ENCODE measurements at regions not wholly inside any gene's neighbourhood (a gene's known extent, or its start where the extent isn't known, plus 50 kb on each side); places are given as distances from the start of the nearest gene placed in this dataset.

DNA sequence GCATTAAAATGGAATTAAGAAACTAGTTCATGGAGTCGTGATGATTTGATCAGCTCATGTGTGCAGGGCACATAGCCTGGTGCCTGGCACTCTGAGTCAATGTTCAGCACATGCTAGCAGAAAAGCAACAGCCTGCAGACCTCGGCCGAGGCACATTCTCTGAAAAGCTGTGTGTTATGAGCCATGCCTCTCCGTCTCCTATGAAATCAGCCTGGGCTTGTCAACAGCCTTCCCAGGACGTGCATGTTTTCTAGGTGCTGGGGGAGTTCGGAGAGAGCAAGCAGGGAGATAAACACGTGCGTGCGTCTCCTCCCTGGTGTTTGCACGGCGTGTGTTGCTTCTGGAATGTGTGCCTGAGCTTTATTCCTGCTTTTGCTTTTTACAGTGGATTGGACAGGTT, 207.8 kb upstream of the KCNG1 start:
- Histone ChIP-seq H3K36me3 (no peaks in the 10 kb centered on the region), H3K4me3 (no peak overlapping the region), H3K4me1 (no peaks in the 10 kb centered on the region), H3K27ac (no peak overlapping the region), H3K27me3 (ENCODE audit: low read depth) (peaks cover 17% of the 10 kb centered on the region), H3K9me3 (no peaks in the 10 kb centered on the region)
- DNase-seq (no peak), ATAC-seq (no peak)
- TF ChIP-seq, protein P1, sequence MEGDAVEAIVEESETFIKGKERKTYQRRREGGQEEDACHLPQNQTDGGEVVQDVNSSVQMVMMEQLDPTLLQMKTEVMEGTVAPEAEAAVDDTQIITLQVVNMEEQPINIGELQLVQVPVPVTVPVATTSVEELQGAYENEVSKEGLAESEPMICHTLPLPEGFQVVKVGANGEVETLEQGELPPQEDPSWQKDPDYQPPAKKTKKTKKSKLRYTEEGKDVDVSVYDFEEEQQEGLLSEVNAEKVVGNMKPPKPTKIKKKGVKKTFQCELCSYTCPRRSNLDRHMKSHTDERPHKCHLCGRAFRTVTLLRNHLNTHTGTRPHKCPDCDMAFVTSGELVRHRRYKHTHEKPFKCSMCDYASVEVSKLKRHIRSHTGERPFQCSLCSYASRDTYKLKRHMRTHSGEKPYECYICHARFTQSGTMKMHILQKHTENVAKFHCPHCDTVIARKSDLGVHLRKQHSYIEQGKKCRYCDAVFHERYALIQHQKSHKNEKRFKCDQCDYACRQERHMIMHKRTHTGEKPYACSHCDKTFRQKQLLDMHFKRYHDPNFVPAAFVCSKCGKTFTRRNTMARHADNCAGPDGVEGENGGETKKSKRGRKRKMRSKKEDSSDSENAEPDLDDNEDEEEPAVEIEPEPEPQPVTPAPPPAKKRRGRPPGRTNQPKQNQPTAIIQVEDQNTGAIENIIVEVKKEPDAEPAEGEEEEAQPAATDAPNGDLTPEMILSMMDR (IDR thresholded peaks at IDR 0.05) = no peak
- intact Hi-C loops (cut with DNase I) = no loop called here

DNA sequence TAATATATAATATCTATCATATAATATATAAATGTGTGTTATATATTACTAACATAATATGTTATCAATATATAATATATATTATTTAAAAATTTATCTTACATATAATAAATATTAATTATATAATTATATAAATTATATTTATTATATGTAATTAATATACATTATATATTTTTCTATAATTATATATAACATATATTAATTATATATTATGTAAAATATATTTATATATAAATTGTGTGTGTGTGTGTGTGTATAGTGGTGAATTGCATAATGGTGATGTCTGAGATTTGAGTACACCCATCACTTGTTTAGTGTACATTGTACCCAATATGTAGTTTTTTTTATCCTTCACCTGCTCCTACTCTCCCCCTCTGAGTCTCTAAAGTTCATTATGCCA, 205.9 kb upstream of the KCNG1 start:
- no peaks in the 10 kb centered on the region for H3K9me3 ChIP-seq
- intact Hi-C loops (cut with DNase I) = no loop called here
- no peak overlapping the region for H3K27ac ChIP-seq
- TF ChIP-seq, protein P1 (IDR thresholded peaks at IDR 0.05) = no peak
- H3K36me3 ChIP-seq = no peaks in the 10 kb centered on the region
- no peak overlapping the region for H3K4me3 ChIP-seq
- H3K27me3 ChIP-seq (ENCODE audit: low read depth) = peaks cover 17% of the 10 kb centered on the region
- no peaks in the 10 kb centered on the region for H3K4me1 ChIP-seq
- DNase-seq = no peak
- ATAC-seq = no peak

DNA sequence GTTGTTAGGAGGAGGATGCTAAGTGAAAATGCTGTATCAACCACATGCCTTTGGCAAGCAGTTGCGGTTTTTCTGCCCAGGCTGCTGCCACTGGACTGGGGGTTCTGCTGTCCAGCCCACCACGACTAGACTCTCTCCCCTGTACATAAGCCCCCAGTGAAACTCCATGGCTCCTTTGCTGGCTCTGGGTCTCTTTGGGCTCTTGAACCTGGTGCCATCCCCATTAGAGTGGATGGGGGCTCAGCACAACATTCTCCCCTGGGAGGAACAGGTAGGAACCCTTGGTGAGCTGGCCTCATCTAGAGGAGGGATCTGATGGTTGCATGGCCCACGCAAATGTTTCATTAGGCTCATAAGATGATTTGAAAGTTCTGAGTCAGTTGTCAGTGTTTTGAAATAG, 204.8 kb upstream of the KCNG1 start:
- H3K27ac ChIP-seq = no peak overlapping the region
- intact Hi-C loops (cut with DNase I) = no loop called here
- no peak for ATAC-seq

DNA sequence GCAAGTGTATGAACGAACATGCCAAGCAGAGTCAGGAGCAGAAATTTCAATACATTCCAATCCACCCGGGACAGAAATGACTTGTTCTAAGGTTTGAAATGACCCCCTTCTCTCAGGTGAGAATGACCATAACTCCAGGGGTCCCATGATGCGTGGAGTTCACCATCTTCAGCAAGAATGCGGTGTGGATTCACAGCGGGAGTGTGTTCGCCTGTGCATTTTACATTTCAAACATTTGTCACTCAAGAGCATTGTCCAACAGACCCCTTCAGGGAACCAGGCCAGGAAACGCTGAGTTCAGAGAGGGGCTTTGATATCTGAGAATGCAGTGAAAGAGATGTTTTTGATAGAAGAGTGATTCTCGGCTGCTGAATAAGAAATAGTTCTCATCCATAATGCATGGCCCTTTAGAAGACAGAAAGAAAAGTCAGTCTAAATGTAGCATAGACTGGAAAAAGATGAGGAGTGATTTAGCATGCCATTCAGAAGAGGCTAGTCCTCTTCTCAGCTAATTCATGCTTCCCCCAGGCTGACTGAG, 200.3 kb upstream of the KCNG1 start:
- H3K27ac ChIP-seq = no peak overlapping the region
- no peak for ATAC-seq
- H3K27me3 ChIP-seq (ENCODE audit: low read depth) = peaks cover 39% of the 10 kb centered on the region
- no peak overlapping the region for H3K4me3 ChIP-seq
- no peaks in the 10 kb centered on the region for H3K9me3 ChIP-seq
- TF ChIP-seq, protein P1 (IDR thresholded peaks at IDR 0.05) = no peak
- DNase-seq = no peak
- no peaks in the 10 kb centered on the region for H3K36me3 ChIP-seq
- intact Hi-C loops (cut with DNase I) = no loop called here
- H3K4me1 ChIP-seq = no peaks in the 10 kb centered on the region

More for the DNA sequence above, 204.8 kb upstream of the KCNG1 start:
- no peak for DNase-seq
- H3K36me3 ChIP-seq = no peaks in the 10 kb centered on the region
- H3K4me3 ChIP-seq = no peak overlapping the region
- TF ChIP-seq, protein P1 (IDR thresholded peaks at IDR 0.05) = no peak
- H3K9me3 ChIP-seq = no peaks in the 10 kb centered on the region
- H3K27me3 ChIP-seq (ENCODE audit: low read depth) = peaks cover 22% of the 10 kb centered on the region
- H3K4me1 ChIP-seq = no peaks in the 10 kb centered on the region

DNA sequence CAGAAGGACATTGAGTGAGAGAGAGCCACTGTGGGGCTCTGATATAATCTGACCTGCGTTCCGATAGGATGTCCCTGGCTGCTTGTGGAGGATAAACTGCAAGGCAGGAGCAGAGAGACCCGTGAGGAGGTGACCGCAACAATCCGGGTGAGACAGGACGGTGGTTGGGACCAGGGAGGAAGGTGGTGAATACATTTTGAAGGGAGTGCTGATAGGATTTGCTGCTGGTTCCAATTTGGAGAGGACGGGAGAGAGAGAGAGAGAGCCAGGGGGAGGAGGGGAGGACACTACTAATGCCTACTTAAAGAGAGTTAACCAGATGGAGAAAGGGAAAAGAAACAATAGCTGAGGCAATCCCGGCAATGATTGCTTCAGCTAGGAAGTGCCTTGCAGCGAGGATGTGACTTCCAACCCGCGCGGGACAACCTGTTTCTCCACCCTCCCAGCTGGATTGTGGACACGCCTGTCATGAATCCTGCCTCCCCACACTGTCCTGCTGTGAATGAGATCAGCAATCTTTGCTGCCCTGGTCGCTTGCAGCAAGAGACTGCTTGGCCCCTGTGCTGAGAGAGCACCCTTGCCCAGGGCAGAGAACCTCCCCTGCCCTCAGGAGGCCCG, 199.0 kb upstream of the KCNG1 start:
- Histone ChIP-seq H3K4me1 (no peaks in the 10 kb centered on the region), H3K27ac (no peak overlapping the region), H3K9me3 (no peaks in the 10 kb centered on the region), H3K4me3 (no peak overlapping the region), H3K27me3 (ENCODE audit: low read depth) (peaks cover 39% of the 10 kb centered on the region), H3K36me3 (no peaks in the 10 kb centered on the region)
- ATAC-seq (no peak), DNase-seq (no peak)
- TF ChIP-seq, protein P1 (IDR thresholded peaks at IDR 0.05) = no peak
- intact Hi-C loops (cut with DNase I) = no loop called here

All from lower lobe of right lung (tissue), 2 donors.